Lower leg skin (tissue), 3 donors: ENCODE measurements at regions not wholly inside any gene's neighbourhood (a gene's known extent, or its start where the extent isn't known, plus 50 kb on each side); places are given as distances from the start of the nearest gene placed in this dataset.

Experiments
- POLR2A ChIP-seq, 2 donors: fragments of 450-650 bp; IDR thresholded peaks; one replicate each; pipeline ENCODE4 v1.6.1; 2016 to 2017; ENCODE audit warnings: antibody characterized with exemption in 2 of 2, mild to moderate bottlenecking in 1 of 2, moderate library complexity in 1 of 2
- TF ChIP-seq, protein P1 (sequence below), 3 donors: fragments of 450-650 bp; IDR thresholded peaks; one replicate each; pipeline ENCODE4 v1.5.1; 2016; ENCODE audit warnings: antibody characterized with exemption in 3 of 3, mild to moderate bottlenecking in 3 of 3, moderate library complexity in 2 of 3

DNA sequence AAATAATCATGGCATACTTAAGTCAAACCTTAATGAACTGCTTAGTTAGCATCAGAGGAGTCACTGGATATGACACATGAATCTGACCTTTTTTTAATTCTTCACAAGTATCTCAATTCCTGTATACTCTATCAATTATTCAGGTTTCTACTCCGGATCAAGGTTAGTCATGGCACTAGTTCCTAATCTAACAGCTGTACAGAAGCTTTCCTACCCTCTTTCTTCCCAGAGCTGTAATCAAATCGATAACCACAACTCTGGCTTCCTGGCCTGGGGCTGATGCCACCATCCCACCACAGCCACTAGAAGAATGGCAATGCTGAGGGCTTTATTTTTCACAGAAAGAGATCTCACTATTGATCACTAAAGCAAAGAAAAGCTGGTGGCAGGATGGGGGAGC lies 718.5 kb downstream of the SMARCA1 start:
- TF ChIP-seq POLR2A (IDR thresholded peaks at IDR 0.05), result no peak
- TF ChIP-seq, protein P1, sequence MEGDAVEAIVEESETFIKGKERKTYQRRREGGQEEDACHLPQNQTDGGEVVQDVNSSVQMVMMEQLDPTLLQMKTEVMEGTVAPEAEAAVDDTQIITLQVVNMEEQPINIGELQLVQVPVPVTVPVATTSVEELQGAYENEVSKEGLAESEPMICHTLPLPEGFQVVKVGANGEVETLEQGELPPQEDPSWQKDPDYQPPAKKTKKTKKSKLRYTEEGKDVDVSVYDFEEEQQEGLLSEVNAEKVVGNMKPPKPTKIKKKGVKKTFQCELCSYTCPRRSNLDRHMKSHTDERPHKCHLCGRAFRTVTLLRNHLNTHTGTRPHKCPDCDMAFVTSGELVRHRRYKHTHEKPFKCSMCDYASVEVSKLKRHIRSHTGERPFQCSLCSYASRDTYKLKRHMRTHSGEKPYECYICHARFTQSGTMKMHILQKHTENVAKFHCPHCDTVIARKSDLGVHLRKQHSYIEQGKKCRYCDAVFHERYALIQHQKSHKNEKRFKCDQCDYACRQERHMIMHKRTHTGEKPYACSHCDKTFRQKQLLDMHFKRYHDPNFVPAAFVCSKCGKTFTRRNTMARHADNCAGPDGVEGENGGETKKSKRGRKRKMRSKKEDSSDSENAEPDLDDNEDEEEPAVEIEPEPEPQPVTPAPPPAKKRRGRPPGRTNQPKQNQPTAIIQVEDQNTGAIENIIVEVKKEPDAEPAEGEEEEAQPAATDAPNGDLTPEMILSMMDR (IDR thresholded peaks at IDR 0.05), result no peak
